RWPE1 (cell line): ENCODE measurements at regions not wholly inside any gene's neighbourhood (a gene's known extent, or its start where the extent isn't known, plus 50 kb on each side); places are given as distances from the start of the nearest gene placed in this dataset.
"Not testable (repeated sequence)": the region's sequence is repeated elsewhere in the genome, so short reads cannot be mapped to it uniquely, and the experiment has no call there.

Experiments
- CTCF ChIA-PET: fragments of 350-600 bp; sonication (Branson Sonifier 250); formaldehyde crosslinking; extraction: SDS; loops from one replicate; lab custom pipeline; 2021; lab: Yijun Ruan, JAX
- POLR2A ChIA-PET: fragments of 400-600 bp; formaldehyde crosslinking; extraction: SDS; loops from one replicate; lab custom pipeline; 2020; ENCODE audit warnings: antibody characterized with exemption; ENCODE audit not compliant: low non-redundant PET; lab: Yijun Ruan, JAX
- DNase-seq: peaks from one replicate; pipeline ENCODE4 v3.0.0; 2012; ENCODE audit warnings: low spot score
- H3K27ac ChIP-seq: fragments of 450-650 bp; 2 replicates; pipeline ENCODE4 v1.5.1; 2017
- TF ChIP-seq, protein P1 (sequence below): fragments of 450-650 bp; conservative IDR thresholded peaks from 2 replicates; pipeline ENCODE4 v1.5.1; 2017; ENCODE audit warnings: low read depth, mild to moderate bottlenecking

- ChIA-PET CTCF (no interaction called here), POLR2A (no interaction called here)
Measured at GRCh38 chr1:181894439-181894859, 167.1 kb downstream of the ZNF648 start.

GRCh38 chr1:181893937-181894336 lies 167.6 kb downstream of the ZNF648 start:
- H3K27ac ChIP-seq = no peak overlapping the region
- TF ChIP-seq, protein P1, sequence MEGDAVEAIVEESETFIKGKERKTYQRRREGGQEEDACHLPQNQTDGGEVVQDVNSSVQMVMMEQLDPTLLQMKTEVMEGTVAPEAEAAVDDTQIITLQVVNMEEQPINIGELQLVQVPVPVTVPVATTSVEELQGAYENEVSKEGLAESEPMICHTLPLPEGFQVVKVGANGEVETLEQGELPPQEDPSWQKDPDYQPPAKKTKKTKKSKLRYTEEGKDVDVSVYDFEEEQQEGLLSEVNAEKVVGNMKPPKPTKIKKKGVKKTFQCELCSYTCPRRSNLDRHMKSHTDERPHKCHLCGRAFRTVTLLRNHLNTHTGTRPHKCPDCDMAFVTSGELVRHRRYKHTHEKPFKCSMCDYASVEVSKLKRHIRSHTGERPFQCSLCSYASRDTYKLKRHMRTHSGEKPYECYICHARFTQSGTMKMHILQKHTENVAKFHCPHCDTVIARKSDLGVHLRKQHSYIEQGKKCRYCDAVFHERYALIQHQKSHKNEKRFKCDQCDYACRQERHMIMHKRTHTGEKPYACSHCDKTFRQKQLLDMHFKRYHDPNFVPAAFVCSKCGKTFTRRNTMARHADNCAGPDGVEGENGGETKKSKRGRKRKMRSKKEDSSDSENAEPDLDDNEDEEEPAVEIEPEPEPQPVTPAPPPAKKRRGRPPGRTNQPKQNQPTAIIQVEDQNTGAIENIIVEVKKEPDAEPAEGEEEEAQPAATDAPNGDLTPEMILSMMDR = no peak
- ChIA-PET CTCF (no interaction called here), POLR2A (no interaction called here)
- no peak for DNase-seq

More at GRCh38 chr1:181894439-181894859, 167.1 kb downstream of the ZNF648 start:
- no peak overlapping the region for H3K27ac ChIP-seq
- TF ChIP-seq, protein P1 = no peak
- no peak for DNase-seq

DNA sequence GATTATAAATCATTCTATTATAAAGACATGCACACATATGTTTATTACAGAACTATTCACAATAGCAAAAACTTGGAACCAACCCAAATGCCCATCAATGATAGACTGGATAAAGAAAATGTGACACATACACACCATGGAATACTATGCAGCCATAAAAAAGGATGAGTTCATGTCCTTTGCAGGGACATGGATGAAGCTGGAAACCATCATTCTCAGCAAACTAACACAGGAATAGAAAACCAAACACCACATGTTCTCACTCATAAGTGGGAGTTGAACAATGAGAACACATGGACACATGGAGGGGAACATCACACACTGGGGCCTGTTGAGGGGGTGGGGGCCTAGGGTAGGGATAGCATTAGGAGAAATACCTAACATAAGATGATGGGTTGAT lies 168.4 kb downstream of the ZNF648 start:
- CTCF ChIA-PET, DNase-seq, H3K27ac ChIP-seq, POLR2A ChIA-PET: not testable (repeated sequence)

- DNase-seq = no peak
- CTCF ChIA-PET = no interaction called here
Measured at GRCh38 chr1:181872562-181872961, 188.9 kb downstream of the ZNF648 start.

GRCh38 chr1:181863736-181864135 lies 197.8 kb downstream of the ZNF648 start:
- POLR2A ChIA-PET = no interaction called here
- H3K27ac ChIP-seq = no peak overlapping the region
- TF ChIP-seq, protein P1 = no peak
- CTCF ChIA-PET = no interaction called here
- DNase-seq = no peak

More at GRCh38 chr1:181872562-181872961, 188.9 kb downstream of the ZNF648 start:
- POLR2A ChIA-PET = no interaction called here
- TF ChIP-seq, protein P1 = no peak
- no peak overlapping the region for H3K27ac ChIP-seq

DNA sequence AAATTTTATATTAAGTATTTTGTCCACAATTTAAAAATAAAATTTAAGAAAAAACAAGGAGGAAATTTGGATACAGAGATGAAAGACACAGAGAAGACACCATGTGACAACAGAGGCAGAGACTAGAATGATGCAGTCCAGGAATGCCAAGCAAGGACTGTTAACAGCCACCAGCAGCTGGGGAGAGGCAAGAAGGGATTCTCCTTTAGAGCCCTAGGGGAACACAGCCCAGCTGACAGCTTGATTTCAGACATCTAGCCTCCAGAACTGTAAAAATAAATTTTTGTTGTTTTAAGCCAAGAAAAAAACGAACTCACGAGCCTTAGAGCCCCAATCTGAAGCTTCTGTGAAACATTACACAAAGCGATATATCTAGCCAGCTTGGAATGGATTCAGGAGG lies 198.5 kb downstream of the ZNF648 start:
- H3K27ac ChIP-seq = no peak overlapping the region
- CTCF ChIA-PET = no interaction called here
- POLR2A ChIA-PET = no interaction called here
- DNase-seq = no peak
- TF ChIP-seq, protein P1 = no peak

DNA sequence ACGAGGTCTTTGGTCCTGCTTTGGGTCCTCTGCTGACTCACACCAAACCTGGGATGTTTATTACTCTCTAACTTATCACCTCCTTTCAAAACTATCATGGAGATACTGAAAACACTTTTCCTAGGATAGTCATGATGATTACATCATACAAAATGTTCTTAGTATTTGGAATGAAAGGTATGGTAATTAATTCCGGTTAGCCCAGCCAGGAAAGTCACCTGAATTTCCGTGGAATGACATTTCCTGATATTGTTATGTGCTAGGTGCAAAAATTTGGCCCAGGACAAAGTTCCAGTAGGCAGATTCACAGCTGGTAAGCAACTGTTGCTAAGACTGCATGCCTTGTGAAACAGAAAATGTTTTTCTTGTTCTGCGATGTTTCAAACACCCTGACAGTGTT lies 203.4 kb downstream of the ZNF648 start:
- TF ChIP-seq, protein P1 = no peak
- POLR2A ChIA-PET = no interaction called here
- DNase-seq = no peak
- no peak overlapping the region for H3K27ac ChIP-seq
- CTCF ChIA-PET = no interaction called here
